ENCODE measurements at regions not wholly inside any gene's neighbourhood (a gene's known extent, or its start where the extent isn't known, plus 50 kb on each side); places are given as distances from the start of the nearest gene placed in this dataset.

- TF ChIP-seq CTCF (conservative IDR thresholded peaks at IDR 0.05; ENCODE audit: low read depth, low read length) (no peak), EZH2 (IDR thresholded peaks at IDR 0.05; ENCODE audit: borderline replicate concordance, low read depth, low read length, poor library complexity, severe bottlenecking) (no peak)
These were observed 242.9 kb upstream of the ZFP64 start for GRCh38 chr20:52434453-52434852.
